ENCODE measurements at regions not wholly inside any gene's neighbourhood (a gene's known extent, or its start where the extent isn't known, plus 50 kb on each side); places are given as distances from the start of the nearest gene placed in this dataset.

GRCh38 chr2:120436885-120437603, 91.1 kb downstream of the INHBB start:
- Histone ChIP-seq H3K4ac (ENCODE audit: low read depth, low read length) (no peak overlapping the region), H2BK12ac (ENCODE audit: insufficient read length, low read depth, low read length) (no peak overlapping the region), H2AK5ac (ENCODE audit: insufficient read length, low read length) (no peak overlapping the region), H2BK20ac (ENCODE audit: low read depth, low read length, poor library complexity, severe bottlenecking) (no peak overlapping the region), H3K4me2 (ENCODE audit: insufficient read depth, insufficient read length, low read length) (no peak overlapping the region), H4K91ac (ENCODE audit: insufficient read length, low read depth, low read length) (no peak overlapping the region), H3K23ac (ENCODE audit: insufficient read length, low read depth, low read length) (no peak overlapping the region), H3K23me2 (ENCODE audit: insufficient read length, low read depth, low read length, poor library complexity, severe bottlenecking) (no peaks in the 10 kb centered on the region), H2BK120ac (ENCODE audit: low read depth, low read length, poor library complexity, severe bottlenecking) (no peak overlapping the region), H2BK5ac (ENCODE audit: insufficient read length, low read length) (no peak overlapping the region), H3K18ac (ENCODE audit: insufficient read length, low read depth, low read length) (no peak overlapping the region), H3K4me1 (ENCODE audit: insufficient read depth, low read length) (peaks cover 4% of the 10 kb centered on the region; the same call in 1 of the 2 replicates), H3K9ac (ENCODE audit: extremely low read depth, insufficient read length, low read length) (no peak overlapping the region), H4K20me1 (ENCODE audit: control insufficient read depth, insufficient read depth, insufficient read length) (no peaks in the 10 kb centered on the region), H2BK15ac (ENCODE audit: low read depth, low read length) (no peak overlapping the region), H3K79me2 (ENCODE audit: insufficient read depth, low read length) (no peaks in the 10 kb centered on the region), H3K56ac (ENCODE audit: insufficient read length, low read depth, low read length) (no peak overlapping the region), H3T11ph (ENCODE audit: low read length) (no peak overlapping the region), H4K5ac (ENCODE audit: insufficient read length, low read depth, low read length) (no peak overlapping the region), H3K79me1 (ENCODE audit: insufficient read depth, low read depth, low read length, poor library complexity, severe bottlenecking) (no peaks in the 10 kb centered on the region), H3K27me3 (ENCODE audit: insufficient read depth, low read length) (peaks cover 11% of the 10 kb centered on the region; the same call in 1 of the 2 replicates), H3K14ac (ENCODE audit: insufficient read depth, low read length) (no peak overlapping the region), H3K27ac (ENCODE audit: insufficient read length, low read depth, low read length) (no peak overlapping the region), H3K9me3 (ENCODE audit: control insufficient read depth, low read depth, low read length) (no peaks in the 10 kb centered on the region), H4K8ac (replicated peaks; ENCODE audit: insufficient read length, low read depth, low read length) (no peak overlapping the region), H2AFZ (ENCODE audit: low read length) (no peak overlapping the region)
- Mint-ChIP-seq H3K36me3 (ENCODE audit: insufficient read depth in 1 of 3, low read depth in 3 of 3) (no peaks in the 10 kb centered on the region; a peak in 1 of 7 replicates), H3K4me3 (no peak overlapping the region; a peak in 1 of 5 replicates), H3K9me3 (no peaks in the 10 kb centered on the region; a peak in 1 of 5 replicates), H3K27ac (no peak overlapping the region), H3K27me3 (ENCODE audit: low read depth) (peaks cover 99% of the 10 kb centered on the region), H3K4me1 (peaks cover 26 to 37% of the 10 kb centered on the region in 2 experiments)
- peak; percentile 89 for DNase-seq
- no CpG with 5 or more reads among the region's 7 CpGs for WGBS (ENCODE audit: extremely low coverage, insufficient read length, low lambda C conversion rate)
- peak; percentile 91 for TF ChIP-seq CTCF (conservative IDR thresholded peaks at IDR 0.05)

Data from H9 (cell line).